OCI-LY3 (cell line): ENCODE measurements at regions not wholly inside any gene's neighbourhood (a gene's known extent, or its start where the extent isn't known, plus 50 kb on each side); places are given as distances from the start of the nearest gene placed in this dataset.

ENCODE experiments used
- EZH2phosphoT487 ChIP-seq: fragments of 200-600 bp; shearing (Covaris generic); IDR thresholded peaks from 2 replicates; pipeline ENCODE4 v1.6.1; 2018; ENCODE audit warnings: antibody characterized with exemption, mixed run types, low read depth
- TF ChIP-seq, protein P1 (sequence below): fragments of 200-600, 300-600 bp; sonication (generic); IDR thresholded peaks from 2 replicates; pipeline ENCODE4 v1.5.1; 2014; ENCODE audit warnings: antibody characterized with exemption, low read length, low read depth

DNA sequence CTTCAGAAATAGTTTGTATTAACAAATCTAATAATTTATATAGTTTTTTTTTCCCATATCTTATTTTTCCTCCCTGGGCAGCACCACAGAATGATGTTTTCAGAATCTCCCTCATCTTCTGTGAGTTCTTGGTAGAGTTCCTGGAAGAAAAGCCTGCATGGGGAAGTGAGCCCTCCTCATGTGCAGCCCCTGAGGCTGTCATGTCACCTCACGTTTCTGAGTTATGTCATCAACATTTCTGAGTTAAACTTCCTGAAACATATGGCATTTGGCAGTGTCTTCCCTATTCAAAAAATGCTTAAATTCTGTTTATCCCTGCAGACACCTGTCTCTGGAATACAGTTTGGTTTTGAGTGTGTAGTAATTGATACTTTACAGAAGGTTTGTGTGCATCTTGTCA is 979.0 kb downstream of the TMEM121 start:
- TF ChIP-seq, protein P1, sequence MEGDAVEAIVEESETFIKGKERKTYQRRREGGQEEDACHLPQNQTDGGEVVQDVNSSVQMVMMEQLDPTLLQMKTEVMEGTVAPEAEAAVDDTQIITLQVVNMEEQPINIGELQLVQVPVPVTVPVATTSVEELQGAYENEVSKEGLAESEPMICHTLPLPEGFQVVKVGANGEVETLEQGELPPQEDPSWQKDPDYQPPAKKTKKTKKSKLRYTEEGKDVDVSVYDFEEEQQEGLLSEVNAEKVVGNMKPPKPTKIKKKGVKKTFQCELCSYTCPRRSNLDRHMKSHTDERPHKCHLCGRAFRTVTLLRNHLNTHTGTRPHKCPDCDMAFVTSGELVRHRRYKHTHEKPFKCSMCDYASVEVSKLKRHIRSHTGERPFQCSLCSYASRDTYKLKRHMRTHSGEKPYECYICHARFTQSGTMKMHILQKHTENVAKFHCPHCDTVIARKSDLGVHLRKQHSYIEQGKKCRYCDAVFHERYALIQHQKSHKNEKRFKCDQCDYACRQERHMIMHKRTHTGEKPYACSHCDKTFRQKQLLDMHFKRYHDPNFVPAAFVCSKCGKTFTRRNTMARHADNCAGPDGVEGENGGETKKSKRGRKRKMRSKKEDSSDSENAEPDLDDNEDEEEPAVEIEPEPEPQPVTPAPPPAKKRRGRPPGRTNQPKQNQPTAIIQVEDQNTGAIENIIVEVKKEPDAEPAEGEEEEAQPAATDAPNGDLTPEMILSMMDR = no peak
- no peak for TF ChIP-seq EZH2phosphoT487
